ENCODE measurements at regions not wholly inside any gene's neighbourhood (a gene's known extent, or its start where the extent isn't known, plus 50 kb on each side); places are given as distances from the start of the nearest gene placed in this dataset.
"Not testable (repeated sequence)": the region's sequence is repeated elsewhere in the genome, so short reads cannot be mapped to it uniquely, and the experiment has no call there.

DNA sequence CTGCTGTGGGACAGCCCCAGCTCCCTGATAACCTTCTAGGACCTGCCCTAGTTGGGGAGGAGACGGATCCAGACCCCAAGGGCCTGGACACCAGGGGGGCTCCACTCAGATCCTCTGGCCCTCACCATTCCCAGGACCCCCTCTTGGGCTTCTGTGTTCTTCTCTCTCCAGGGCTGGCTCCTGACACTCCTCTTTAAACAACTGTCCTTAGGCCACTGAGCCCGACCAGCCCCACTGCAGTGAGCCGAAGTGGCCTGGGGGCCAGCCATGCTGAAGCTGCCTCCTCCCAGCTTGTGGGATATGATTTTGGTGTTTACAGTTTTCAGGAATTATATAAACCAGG lies 272.4 kb upstream of the SFSWAP start:
- TF ChIP-seq NRF1 (conservative IDR thresholded peaks at IDR 0.05 in 1 of 2, IDR thresholded peaks at IDR 0.05 in 1 of 2); ZNF740 (CRISPR knock-in tag; IDR thresholded peaks at IDR 0.05); ZNF740 (tag; IDR thresholded peaks at IDR 0.05): not testable (repeated sequence)
